ENCODE measurements at regions not wholly inside any gene's neighbourhood (a gene's known extent, or its start where the extent isn't known, plus 50 kb on each side); places are given as distances from the start of the nearest gene placed in this dataset.

DNA sequence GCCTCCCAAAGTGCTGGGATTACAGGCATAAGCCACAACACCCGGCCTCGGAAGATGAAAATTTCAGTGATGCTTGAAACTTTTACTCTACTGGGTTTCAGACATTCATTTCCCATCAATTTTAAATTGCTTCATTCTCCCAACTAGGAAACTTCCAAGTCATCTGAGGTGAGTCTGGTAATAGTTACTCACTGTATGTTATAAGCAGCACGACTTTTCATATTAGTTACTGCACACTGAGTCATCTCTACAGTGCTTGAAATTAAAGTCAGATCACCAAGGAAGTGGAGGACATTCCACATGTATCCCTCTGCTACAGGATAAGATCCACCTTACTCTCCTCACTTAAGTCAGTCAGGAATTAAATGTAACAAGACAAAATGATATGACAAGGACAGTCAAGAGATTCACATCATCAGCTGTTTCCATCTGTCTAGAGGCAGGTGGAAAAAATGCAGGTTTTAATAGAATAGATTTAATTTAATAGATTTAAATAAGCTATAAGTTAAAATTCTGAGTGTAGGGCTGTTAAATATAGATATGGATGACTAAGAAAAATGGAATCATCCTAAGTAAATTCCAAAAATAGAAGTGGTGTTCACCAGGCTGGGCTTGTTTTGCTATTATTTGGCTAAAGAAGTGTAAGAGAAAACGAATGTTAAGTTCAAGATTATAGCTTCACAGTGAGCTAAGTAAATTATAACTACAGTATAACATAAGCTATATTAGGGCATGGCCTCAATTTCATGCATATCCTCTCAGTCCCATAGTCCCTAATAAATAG, 104.4 kb downstream of the TMCO5A start:
- H3K36me3 Mint-ChIP-seq = no peaks in the 10 kb centered on the region
- no peak overlapping the region for H3K4me3 Mint-ChIP-seq
- H3K27ac Mint-ChIP-seq = no peak overlapping the region
- ATAC-seq (no peak), DNase-seq (ENCODE audit: low spot score in 2 of 2) (no peak)
- peaks cover 6% of the 10 kb centered on the region for H3K4me1 Mint-ChIP-seq
- no peaks in the 10 kb centered on the region for H3K9me3 Mint-ChIP-seq

DNA sequence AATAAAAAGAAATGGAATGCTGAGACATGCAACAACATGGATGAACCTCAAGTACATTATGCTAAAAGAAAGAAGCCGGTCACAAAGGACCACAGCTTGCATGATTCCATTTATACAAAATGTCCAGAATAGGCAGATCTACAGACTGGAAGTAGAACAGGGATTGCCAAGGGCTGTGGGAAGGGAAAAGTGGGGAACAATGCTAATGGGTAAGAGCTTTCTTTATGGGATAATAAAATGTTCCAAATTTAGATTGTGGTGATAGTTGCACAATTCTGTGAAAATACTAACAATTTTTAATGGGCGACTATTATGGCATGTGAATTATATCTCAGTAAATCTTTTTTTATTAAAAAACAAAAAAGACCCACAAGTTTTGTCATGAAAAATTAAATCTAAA, 106.2 kb downstream of the TMCO5A start:
- ATAC-seq (no peak), DNase-seq (ENCODE audit: low spot score in 2 of 2) (no peak)
- H3K36me3 Mint-ChIP-seq = no peaks in the 10 kb centered on the region
- H3K9me3 Mint-ChIP-seq = no peaks in the 10 kb centered on the region
- H3K4me3 Mint-ChIP-seq = no peak overlapping the region
- peaks cover 6% of the 10 kb centered on the region for H3K4me1 Mint-ChIP-seq
- no peak overlapping the region for H3K27ac Mint-ChIP-seq

DNA sequence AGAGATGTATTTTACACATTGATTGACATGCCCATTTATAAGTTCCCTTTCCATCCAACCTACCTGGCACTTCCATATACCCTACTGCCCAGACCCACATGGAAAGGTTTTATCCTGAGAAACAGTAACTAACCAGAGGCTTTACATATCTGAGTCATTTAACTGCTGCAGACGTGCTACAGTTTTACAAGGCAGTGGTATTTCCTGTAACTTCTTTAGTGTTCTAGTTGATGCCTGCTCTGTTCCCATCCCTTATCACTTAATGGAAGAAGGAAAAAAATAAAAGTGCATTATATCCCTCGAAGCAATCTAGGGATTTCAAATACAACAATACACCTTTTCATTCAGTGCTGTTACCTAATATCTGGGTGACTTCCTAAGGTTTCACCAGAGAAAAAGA, 107.1 kb downstream of the TMCO5A start:
- DNase-seq (ENCODE audit: low spot score in 2 of 2) (no peak), ATAC-seq (peak; percentile 24)
- peaks cover 6% of the 10 kb centered on the region for H3K4me1 Mint-ChIP-seq
- no peaks in the 10 kb centered on the region for H3K36me3 Mint-ChIP-seq
- H3K9me3 Mint-ChIP-seq = no peaks in the 10 kb centered on the region
- H3K27ac Mint-ChIP-seq = no peak overlapping the region
- no peak overlapping the region for H3K4me3 Mint-ChIP-seq

DNA sequence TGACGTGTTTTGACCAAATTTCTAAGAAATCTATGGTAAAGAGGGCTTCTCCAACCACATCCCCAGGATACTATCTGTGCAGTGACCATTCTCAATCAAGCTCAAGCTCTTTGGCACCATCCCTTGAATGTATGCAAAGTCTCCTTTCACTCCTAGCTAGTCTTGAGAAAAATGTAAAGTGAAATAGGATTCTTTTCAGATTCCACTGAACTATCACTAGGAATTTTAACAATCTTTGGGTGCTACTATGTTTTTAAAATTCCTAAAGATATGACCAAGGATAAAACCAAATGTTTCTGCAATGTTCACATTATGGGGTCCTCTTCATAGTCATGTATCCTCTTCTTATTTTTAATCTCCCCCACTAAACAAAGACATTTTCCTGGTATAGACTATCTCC, 107.8 kb downstream of the TMCO5A start:
- ATAC-seq (peak; percentile 19), DNase-seq (ENCODE audit: low spot score in 2 of 2) (no peak)
- Mint-ChIP-seq H3K27ac (no peak overlapping the region), H3K36me3 (no peaks in the 10 kb centered on the region), H3K4me1 (peaks cover 6% of the 10 kb centered on the region), H3K9me3 (no peaks in the 10 kb centered on the region), H3K4me3 (no peak overlapping the region)

DNA sequence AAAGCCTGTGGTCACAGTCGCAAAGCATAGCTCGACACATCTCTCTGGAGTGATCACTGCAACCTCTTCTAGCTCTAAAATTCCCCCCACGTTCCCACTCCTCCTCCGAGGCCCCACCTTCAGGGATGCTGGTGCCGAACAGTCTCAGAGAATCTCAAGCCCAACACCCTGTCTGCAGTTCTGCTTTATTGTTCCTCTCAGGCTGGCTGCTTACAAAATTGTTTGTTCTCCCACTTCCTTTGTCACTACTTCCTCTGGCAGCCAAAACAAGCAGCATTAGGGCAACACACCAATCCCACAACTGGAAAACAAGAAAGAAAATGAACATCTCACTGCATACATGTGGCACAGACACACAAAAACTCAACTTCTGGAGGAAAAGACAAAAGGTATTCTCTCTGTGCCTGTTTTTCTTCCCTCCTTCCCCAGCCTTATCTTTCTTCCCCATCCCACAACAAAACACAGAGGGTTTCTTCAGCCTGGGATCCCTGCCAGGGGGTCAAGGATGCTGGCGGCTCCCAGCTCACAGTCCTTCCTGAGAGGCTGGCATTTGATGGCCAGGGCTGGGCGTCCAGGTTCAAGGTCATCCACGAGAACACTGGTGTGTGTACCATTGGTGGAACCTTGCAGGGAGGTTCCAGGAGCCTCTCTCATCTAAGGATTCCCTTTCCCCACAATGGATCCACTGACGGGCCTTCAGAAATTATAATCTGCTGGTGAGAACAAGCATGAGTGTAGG, 108.4 kb downstream of the TMCO5A start:
- peaks cover 6% of the 10 kb centered on the region for H3K4me1 Mint-ChIP-seq
- H3K4me3 Mint-ChIP-seq = no peak overlapping the region
- ATAC-seq (no peak), DNase-seq (ENCODE audit: low spot score in 2 of 2) (no peak)
- no peaks in the 10 kb centered on the region for H3K36me3 Mint-ChIP-seq
- no peaks in the 10 kb centered on the region for H3K9me3 Mint-ChIP-seq
- no peak overlapping the region for H3K27ac Mint-ChIP-seq

DNA sequence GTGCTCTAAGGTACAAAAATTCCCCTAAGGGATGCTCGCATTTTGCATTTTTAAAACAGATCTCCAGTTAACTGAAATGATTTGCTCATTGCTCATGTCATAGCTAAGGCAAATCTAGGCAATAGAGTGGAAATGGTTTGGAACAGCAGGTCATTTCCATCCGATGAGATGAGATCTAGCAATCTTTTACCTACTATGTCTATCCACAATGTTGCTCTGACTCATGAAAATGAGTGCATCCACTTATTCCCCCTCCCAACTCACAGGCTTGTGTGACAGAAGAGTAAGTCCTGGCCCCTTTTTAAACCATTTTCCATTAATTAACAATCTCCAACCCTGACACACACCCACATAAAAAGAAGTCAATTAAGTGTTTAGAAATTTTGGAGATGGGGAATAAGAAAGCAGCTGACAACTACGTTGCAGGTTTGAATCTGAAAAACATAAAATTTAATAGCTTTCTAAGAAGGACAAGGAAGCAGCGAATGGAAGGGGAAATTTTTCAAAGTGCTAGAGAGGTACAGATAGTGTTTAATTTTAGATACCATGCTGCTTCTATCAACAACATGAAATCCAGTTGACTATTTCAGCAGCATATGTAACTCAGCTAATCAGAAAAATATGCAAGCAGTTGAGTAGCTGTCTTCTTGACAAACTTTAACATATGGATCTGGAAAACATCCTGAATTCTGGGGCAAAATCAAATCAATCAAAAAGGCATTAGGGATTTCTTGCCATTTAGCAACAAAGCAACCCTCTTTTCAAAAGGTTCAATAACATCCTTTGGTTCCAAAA, 112.0 kb downstream of the TMCO5A start:
- H3K36me3 Mint-ChIP-seq = no peaks in the 10 kb centered on the region

DNA sequence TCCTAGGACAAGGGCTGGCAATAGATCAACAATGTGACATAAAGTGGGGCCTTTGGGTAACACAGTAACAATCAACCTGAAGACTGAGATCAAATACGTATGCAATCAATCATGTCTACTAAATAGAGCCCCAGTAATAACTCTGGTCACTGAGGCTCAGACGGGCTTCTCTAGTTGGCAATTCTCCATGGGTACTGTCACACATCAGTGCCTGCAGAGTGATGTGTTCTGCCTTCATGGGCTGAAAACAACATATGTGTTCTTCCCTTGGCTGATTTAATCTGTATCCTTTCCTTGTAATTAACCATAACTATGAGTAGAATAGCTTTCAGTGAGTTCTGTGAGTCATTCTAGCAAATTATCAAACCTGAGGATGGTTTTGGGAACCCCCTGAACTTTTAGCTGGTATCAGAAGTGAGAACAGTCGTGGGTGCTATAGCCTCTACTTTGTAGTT, 113.6 kb downstream of the TMCO5A start:
- Mint-ChIP-seq H3K36me3 (no peaks in the 10 kb centered on the region), H3K27ac (no peak overlapping the region), H3K4me3 (no peak overlapping the region), H3K4me1 (peaks cover 10% of the 10 kb centered on the region), H3K9me3 (no peaks in the 10 kb centered on the region)
- ATAC-seq = peak; percentile 82
- no peak for DNase-seq (ENCODE audit: low spot score in 2 of 2)

More for the DNA sequence above, 112.0 kb downstream of the TMCO5A start:
- ATAC-seq (no peak), DNase-seq (ENCODE audit: low spot score in 2 of 2) (no peak)
- Mint-ChIP-seq H3K27ac (no peak overlapping the region), H3K4me1 (peaks cover 15% of the 10 kb centered on the region), H3K4me3 (no peak overlapping the region), H3K9me3 (no peaks in the 10 kb centered on the region)

DNA sequence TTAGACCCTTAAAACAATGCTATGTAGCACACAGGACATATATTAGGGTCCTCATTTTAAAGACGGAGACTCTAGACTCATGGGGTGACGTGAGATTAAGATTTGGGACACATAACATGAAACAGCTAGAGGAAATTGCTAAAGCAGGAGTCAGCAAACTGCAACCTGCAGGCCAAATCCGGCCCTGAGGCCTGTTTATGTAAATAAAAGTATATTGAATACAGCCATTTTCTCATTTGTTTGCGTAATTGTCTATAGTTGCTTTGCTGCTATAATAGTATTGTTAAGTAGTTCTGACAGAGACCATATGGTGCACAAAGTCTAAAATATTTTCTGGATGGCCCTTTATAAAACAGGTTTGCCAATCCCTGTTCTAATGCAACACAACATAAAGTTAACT, 115.5 kb downstream of the TMCO5A start:
- no peak for DNase-seq (ENCODE audit: low spot score in 2 of 2)
- Mint-ChIP-seq H3K27ac (no peak overlapping the region), H3K4me3 (no peak overlapping the region), H3K9me3 (no peaks in the 10 kb centered on the region), H3K36me3 (no peaks in the 10 kb centered on the region), H3K4me1 (peaks cover 9% of the 10 kb centered on the region)
- ATAC-seq = no peak

DNA sequence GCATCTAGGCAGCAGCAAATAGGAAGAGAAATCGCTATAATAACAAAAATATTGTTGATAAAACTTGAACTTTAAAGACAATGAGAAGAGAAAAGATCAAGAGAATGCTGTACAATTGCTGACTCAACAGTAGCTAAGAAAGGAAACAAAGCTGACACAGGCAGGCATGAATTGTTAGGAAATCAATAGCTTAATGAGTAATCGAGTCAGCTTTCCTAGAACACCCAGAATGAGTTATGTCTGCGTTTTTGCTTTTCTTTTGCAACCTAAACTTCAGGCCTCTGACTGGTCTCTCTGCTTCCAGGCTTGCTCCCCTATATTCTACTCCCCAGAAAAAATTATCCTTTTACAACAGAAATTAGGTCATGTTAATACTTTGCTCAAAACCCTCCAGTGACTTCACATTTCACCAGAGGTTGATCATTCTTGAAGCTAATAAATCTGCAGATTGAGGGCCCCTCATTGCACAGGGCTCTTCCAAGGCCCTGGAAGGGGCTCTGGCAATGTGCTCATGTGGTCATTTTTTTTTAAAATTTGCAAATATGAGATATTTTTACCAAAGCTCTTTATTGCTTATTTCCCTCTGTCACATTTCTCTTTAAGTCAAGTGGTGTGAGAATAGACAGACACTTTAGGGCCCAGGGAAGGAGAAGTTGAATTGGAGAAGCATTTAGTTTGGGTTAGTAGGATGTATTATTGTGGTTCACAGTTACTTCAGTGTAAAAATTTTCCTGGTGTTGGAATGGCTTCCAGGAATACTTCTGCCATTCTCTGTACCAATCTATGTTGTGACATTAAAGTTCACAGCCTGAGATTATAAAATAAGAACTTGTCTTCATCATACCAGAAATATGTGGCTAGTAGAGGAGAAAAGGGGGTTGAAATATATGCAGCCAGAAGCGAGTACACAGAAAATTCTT, 116.3 kb downstream of the TMCO5A start:
- Mint-ChIP-seq H3K9me3 (no peaks in the 10 kb centered on the region), H3K27ac (no peak overlapping the region), H3K4me1 (peaks cover 9% of the 10 kb centered on the region), H3K4me3 (no peak overlapping the region), H3K36me3 (no peaks in the 10 kb centered on the region)
- ATAC-seq (peak; percentile 70), DNase-seq (ENCODE audit: low spot score in 2 of 2) (no peak)

DNA sequence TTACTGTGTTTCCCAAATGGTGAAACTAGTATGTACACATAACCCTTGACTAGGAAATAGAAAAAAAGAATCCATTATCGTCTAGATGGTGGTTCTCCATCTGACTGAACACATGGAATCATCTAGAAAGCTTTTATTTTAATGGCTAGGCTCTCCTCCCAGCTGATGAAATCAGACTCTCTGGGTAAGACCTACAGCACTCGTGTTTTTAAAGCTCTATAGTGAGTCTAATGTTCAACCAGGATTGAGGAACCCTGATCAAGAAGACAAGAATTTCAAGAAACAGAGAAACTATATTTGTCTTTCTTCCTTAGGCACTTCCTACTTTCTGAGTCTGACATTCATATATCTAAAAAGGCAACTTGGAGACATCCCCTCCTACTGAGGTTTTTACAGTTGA, 118.8 kb downstream of the TMCO5A start:
- H3K36me3 Mint-ChIP-seq = no peaks in the 10 kb centered on the region

DNA sequence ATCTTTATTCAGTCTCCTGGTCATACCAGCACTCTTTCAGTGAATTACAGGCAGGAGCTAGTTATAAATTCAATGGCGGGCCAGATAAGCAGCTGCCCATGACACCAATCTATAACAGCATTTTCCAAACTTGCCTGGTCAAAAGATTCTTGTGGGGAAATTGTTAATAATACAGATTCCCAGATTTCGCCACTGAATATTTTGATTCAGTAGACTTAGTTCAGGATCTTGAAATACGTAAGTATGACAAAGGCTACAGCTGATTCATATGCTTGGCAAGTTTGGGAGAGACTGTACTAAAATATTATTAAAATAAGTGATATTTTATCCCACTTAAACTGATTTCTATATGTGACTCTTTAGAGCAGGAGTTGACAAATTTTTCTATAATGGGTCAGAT, 119.3 kb downstream of the TMCO5A start:
- Mint-ChIP-seq H3K4me3 (no peak overlapping the region), H3K27ac (no peak overlapping the region), H3K36me3 (no peaks in the 10 kb centered on the region), H3K4me1 (peaks cover 12% of the 10 kb centered on the region), H3K9me3 (no peaks in the 10 kb centered on the region)
- DNase-seq (ENCODE audit: low spot score in 2 of 2) = no peak
- no peak for ATAC-seq

More for the DNA sequence above, 118.8 kb downstream of the TMCO5A start:
- Mint-ChIP-seq H3K4me1 (peaks cover 9% of the 10 kb centered on the region), H3K9me3 (no peaks in the 10 kb centered on the region), H3K4me3 (no peak overlapping the region), H3K27ac (no peak overlapping the region)
- no peak for DNase-seq (ENCODE audit: low spot score in 2 of 2)
- ATAC-seq = no peak

DNA sequence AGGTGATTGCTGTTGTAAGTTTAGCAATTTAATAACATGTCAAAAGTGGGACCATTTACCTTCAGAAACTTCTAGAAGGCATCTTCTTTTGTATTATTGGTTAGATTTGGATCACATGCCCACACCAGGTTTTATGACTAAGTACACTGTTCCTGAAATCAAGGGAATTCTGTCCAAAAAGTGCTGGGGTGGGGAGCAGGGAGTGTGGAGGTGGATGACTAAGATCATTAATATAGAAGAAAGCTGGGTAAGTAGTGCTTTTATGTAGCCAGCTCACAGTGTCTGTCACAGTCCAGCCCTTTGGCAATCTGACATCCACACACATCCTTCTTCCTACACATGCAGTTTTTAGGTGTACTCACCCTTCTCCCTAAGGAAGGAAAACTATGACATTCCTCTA, 120.0 kb downstream of the TMCO5A start:
- ATAC-seq (no peak), DNase-seq (ENCODE audit: low spot score in 2 of 2) (no peak)
- Mint-ChIP-seq H3K9me3 (no peaks in the 10 kb centered on the region), H3K27ac (no peak overlapping the region), H3K4me3 (no peak overlapping the region), H3K4me1 (peaks cover 18% of the 10 kb centered on the region), H3K36me3 (no peaks in the 10 kb centered on the region)

DNA sequence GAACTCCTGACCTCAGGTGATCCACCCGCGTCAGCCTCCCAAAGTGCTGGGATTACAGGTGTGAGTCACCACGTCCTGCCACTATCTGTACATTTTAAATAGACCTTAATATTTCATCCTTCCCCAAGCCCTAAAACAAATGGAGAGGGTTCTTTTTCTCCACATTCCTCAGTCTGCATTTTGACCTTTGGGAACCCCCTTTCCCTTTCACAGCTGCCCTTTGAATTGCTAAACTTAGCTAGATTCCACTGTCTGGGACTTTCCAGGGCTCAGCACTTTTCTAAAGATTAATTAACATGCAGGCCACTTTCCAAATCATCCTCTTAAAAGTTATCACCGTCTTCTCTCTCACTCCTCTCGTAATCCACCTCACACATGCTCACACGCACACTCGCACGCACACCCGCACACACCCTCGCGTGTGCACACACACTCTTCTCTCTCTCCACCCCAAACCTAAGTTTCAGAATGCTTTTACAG, 124.2 kb downstream of the TMCO5A start:
- Mint-ChIP-seq H3K4me3 (no peak overlapping the region), H3K4me1 (peaks cover 8% of the 10 kb centered on the region), H3K36me3 (no peaks in the 10 kb centered on the region), H3K27ac (no peak overlapping the region), H3K9me3 (no peaks in the 10 kb centered on the region)
- no peak for DNase-seq (ENCODE audit: low spot score in 2 of 2)
- ATAC-seq = no peak

DNA sequence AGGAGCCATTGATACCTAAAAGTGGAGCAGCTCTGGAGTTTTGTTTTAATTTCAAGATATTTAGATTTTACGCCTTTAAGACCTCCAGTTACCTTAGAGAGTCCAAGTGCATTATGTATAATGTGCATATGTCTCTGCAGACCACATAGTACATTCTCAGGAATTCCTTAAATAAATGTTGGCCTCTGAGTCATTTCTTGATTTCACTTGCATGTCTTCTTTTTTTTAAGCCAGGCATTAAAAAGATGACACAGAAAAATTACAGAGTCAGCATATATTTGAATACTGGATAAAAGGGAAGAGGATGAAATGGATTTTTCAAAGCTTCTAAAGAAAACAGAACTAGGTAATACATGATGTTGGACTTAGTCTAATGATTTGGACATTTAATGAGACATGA, 125.2 kb downstream of the TMCO5A start:
- Mint-ChIP-seq H3K9me3 (no peaks in the 10 kb centered on the region), H3K36me3 (no peaks in the 10 kb centered on the region), H3K4me3 (no peak overlapping the region), H3K4me1 (peaks cover 8% of the 10 kb centered on the region), H3K27ac (no peak overlapping the region)
- DNase-seq (ENCODE audit: low spot score in 2 of 2) = no peak
- no peak for ATAC-seq
